Ecto neural progenitor cell (in vitro differentiated cells): ENCODE measurements at regions not wholly inside any gene's neighbourhood (a gene's known extent, or its start where the extent isn't known, plus 50 kb on each side); places are given as distances from the start of the nearest gene placed in this dataset.
"Not testable (repeated sequence)": the region's sequence is repeated elsewhere in the genome, so short reads cannot be mapped to it uniquely, and the experiment has no call there.

Experiments used
- DNase-seq: peaks from one replicate; pipeline ENCODE4 v3.0.0-alpha.2; 2018; ENCODE audit warnings: low spot score

DNA sequence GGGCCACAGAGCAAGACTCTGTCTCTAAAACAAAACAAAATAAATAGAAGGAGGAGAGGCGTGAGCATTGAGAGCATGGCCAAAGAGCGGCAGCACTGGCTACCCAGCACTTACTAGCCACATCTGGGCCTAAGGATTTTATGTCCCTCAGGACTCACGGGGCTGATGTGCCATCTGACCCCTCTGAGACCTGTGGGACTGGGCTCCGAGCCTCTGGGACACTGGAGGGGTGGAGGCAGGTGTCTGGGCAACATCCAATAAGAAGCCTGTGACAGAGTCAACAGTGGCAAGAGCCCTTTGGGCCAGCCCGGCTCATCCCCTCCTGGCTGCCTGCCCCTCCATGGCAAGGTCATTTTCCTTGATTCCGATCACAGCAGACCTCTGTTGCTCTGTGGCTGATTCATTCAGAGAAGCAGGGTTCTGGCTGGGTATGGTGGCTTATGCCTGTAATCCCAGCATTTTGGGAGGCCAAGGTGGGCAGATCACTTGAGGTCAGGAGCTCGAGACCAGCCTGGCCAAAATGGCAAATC lies 60.7 kb downstream of the RRM2 start:
- no peak for DNase-seq

GRCh38 chr2:10184421-10184820 lies 61.9 kb downstream of the RRM2 start:
- DNase-seq: no peak

- DNase-seq: no peak
Measured at GRCh38 chr2:10185046-10185445, 62.5 kb downstream of the RRM2 start.

DNA sequence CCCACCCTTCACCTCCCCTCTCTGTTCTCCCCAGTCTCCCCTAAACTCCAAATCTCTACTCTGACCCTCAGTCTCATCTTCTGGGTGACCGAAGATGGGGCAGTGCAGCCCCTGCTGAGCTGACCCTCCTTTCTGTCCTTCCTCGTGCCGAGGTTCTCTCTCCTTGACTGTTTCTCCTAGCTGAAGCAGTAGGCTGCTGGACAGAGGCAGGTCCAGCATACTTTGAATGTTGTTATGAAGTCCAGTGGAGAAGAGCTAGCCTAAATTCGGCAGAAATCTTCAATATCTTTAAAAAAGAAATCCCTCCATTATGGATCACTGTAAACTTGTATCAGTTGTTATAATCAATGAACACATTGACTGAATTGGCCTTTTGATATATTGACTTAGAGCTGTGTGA lies 63.2 kb downstream of the RRM2 start:
- no peak for DNase-seq

DNA sequence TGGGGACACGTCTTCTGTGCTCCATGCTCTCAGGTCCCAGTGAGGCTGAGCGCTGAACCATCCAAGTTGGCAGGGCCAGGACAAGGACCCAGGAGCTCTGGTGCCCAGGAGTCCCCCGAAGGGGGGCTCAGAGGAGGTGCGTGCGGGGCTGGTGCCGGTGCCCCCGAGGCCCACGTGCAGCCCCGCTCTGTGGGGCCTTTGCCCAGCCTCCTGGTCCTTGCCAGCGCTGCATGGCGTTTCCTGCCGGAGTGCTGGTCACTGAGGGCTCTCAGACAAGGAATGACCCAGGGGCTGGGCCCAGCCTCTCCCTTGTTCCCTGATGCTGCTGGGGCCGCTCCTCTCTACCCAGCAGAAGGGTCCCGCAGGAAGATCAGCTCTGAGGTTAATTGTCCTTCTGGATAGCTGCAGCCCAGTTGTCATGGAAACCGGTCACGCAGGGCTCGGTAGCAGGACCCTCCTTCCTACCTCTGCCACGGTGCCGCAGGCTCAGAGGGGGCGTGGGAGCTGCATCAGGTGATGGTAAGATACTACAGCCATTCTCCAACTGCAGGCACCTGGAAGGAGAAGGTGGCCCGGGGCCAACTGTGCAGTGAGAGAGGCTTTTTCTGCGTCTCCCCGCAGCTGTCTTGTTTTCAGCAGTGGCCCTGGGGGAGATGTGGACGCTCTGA lies 64.5 kb downstream of the RRM2 start:
- DNase-seq: no peak

GRCh38 chr2:10187661-10188060 lies 65.1 kb downstream of the RRM2 start:
- DNase-seq: no peak

- no peak for DNase-seq
Measured at GRCh38 chr2:10188211-10188610, 65.7 kb downstream of the RRM2 start.

- DNase-seq: peak; percentile 16
Measured at GRCh38 chr2:10188729-10189305, 66.3 kb downstream of the RRM2 start.

DNA sequence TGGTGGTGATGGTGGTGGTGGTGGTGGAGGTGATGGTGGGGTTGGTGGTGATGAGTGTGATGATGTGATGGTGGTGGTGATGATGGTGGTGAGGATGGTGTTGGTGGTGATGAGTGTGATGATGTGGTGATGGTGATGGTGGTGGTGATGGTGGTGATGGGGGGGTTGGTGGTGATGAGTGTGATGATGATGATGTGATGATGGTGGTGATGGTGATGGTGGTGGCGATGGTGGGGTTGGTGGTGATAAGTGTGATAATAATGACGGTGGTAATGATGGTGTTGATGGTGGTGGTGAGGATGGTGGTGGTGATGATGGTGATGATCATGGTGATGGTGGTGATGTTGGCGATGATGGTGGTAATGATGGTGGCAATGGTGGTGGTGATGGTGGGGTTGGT lies 67.7 kb downstream of the RRM2 start:
- DNase-seq: no peak

- no peak for DNase-seq
Measured at GRCh38 chr2:10190737-10191532, 68.4 kb downstream of the RRM2 start.

- no peak for DNase-seq
Measured at GRCh38 chr2:10191554-10191953, 69.0 kb downstream of the RRM2 start.

DNA sequence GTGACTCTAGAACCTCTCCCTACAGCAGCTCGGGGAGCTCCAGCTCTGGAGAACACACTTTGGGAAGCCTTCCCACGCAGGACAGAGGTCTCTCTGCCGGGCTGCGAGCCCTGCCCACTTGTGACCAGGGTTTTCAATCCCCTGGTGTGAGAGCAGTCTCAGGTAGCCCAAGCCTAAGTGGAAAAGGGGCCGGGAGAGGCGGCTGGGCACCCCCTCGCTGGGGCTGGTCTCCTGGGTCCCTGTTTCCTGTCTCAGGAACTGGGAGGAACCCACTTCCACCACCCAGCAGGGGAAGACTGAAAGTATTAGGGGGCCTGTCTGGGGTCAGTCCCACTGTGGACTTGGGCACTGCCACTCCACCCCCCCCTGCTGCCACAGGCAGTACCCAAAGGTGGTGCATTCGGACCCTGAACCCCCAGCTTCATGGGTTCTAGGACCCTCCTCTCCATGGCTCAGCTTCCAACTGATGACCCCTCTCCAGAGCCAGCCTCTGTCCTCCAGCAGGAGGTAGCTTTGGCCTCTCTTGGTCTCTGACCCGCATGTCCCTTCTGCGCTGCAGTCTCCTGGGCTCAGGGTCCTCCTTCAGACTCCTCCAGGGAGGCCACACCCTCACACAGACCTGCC lies 70.0 kb downstream of the RRM2 start:
- no peak for DNase-seq

DNA sequence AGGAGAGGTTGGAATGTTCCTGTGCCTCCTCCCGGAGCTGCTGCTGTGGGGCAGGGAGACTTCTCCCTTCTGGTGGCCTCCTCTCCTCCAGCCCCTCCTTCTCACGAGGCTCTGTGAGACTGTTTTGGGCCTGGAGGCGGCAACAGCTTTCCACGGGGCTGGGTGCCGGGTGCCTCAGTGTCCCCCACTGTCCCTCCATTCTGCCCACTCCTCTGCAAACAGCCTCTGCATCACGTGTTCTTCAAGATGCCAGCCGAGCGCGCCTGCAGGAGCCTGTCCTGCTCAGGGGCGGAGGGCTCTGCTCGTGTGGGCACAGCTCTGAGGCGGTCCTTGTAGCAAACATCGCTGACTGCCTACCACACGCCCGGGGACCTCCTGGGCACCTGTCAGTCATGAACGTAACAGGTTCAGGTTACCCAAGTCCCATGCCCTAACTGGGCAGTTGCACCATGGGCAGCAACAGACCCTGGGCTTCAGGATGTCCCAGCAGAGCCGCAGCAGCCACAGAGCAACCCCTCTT lies 70.8 kb downstream of the RRM2 start:
- DNase-seq: no peak

GRCh38 chr2:10193851-10194820 lies 71.6 kb downstream of the RRM2 start:
- DNase-seq: no peak

DNA sequence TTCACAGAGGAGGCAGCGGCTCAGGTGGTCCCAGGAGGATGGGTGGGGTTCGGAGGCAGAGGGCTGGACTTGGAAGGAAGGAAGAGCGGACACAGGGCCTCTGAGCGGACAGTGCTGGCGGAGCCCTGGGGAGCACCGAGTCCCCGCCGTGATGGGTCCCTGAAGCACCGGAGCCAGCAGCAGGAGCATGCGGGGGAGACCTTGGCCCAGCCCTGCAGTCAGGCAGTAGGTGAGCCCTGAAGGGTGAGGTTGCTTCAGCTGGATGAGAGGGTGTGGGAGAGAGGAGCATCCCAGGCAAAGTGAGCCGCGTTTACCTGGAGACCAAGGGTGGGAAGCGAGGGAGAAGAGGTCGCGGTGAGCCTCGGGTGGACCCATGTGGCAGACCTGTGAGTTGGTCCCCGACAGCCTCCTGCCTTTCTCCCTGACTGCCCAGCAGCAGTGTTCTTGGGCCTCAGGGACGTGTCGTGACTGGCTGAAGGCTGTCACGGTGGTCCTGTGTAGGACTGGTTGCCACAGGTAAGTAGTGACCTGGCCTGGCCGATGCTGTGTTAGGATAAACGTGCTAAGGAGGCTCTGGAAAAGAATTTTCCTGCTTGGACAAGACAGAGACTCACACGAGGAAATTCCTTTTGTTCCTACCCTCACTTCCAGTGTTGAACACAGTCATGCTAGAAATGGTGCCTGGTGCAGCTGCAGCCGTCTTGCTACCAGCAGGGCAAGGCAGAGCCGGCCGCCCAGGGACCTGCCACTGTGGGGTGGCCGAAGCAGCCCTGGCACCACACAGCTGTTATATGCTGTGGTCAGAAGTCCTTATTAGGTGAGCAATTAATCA lies 73.0 kb downstream of the RRM2 start:
- no peak for DNase-seq

GRCh38 chr2:10196110-10196892 lies 73.8 kb downstream of the RRM2 start:
- no peak for DNase-seq

DNA sequence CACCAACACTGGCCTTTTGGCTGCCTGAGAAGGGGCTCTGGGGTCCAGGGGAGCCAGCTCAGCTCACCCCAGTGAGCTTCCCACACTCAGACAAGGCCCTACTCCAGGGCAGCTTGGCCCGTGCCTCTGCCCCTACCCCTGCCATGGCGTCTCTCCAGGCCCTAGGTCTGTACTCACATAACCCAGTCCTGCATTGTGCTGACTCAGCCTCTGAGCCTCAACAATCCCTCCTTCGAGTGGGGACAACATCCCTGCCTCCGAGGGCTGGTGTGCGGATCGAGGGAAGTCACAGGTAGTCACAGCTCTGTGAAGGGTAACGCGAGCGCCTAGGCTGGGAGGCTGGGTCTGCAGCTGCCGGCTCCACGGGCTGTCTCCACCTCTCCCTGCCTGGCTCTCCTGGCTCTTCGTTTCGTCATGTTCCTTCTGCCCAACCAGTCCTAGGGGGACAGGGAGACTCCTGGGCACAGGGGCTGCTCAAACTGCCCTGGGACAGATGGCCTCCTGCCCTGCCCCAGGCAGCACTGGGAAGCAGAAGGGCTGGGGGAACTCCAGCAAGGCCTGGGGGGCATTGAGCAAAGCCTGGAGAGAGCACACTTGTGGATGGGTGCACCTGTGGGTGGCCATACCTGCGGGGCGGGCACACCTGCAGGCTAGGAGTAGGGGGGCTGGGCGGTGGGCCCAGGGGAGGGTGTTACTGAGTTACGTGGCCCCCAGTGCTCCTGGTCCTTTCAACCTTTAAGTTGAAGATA lies 74.6 kb downstream of the RRM2 start:
- DNase-seq: no peak

- DNase-seq: no peak
Measured at GRCh38 chr2:10197697-10198076, 75.1 kb downstream of the RRM2 start.

- DNase-seq: not testable (repeated sequence)
Measured at GRCh38 chr2:10198482-10198881, 75.9 kb downstream of the RRM2 start.
